ENCODE measurements at regions not wholly inside any gene's neighbourhood (a gene's known extent, or its start where the extent isn't known, plus 50 kb on each side); places are given as distances from the start of the nearest gene placed in this dataset.

GRCh38 chr2:12934146-12934756 is 217.5 kb downstream of the TRIB2 start:
- Histone ChIP-seq H3K36me3 (ENCODE audit: control insufficient read depth in 2 of 2, insufficient read depth in 2 of 2, low read length in 1 of 2) (no peaks in the 10 kb centered on the region), H3K4me2 (ENCODE audit: control insufficient read depth, insufficient read depth) (no peak overlapping the region), H4K20me1 (ENCODE audit: control insufficient read depth, insufficient read depth) (no peaks in the 10 kb centered on the region), H3K9ac (ENCODE audit: control insufficient read depth, insufficient read depth, low read length) (no peak overlapping the region), H3K79me2 (ENCODE audit: control insufficient read depth, insufficient read depth, low read length) (no peaks in the 10 kb centered on the region), H3K4me3 (no peak overlapping the region), H3K9me3 (replicated peaks; ENCODE audit: control insufficient read depth, insufficient read depth, low read length) (no peaks in the 10 kb centered on the region), H2AFZ (ENCODE audit: control insufficient read depth, low read depth, low read length) (no peak overlapping the region), H3K27me3 (replicated peaks in 1 of 2; ENCODE audit: control insufficient read depth in 2 of 2, insufficient read depth in 2 of 2, low read length in 1 of 2) (no peaks in the 10 kb centered on the region; a peak in 1 of 4 replicates), H3K4me1 (ENCODE audit: control insufficient read depth, insufficient read depth, low read length) (no peaks in the 10 kb centered on the region), H3K27ac (ENCODE audit: control insufficient read depth, insufficient read depth) (no peak overlapping the region)
- in situ Hi-C loops (cut with MboI), result no loop called here
- WGBS (ENCODE audit: insufficient coverage, insufficient replicate concordance, low lambda C conversion rate, missing lambda C conversion rate), result 14% methylated on average over 6 of the region's 6 CpGs
- ChIA-PET CTCF (interaction anchor here (0.9 to 5.3 kb wide), 3 partner anchors 33 to 1104 kb away, joined by 3 to 65 read pairs (median 22); no protein-coding TSS in a partner anchor), POLR2A (no interaction called here), SMC1A (ENCODE audit: uncharacterized antibody, unreplicated experiment) (no interaction called here), RAD21 (ENCODE audit: unreplicated experiment) (interaction anchor here (0.6 kb wide), 1 partner anchor 218 kb away, joined by 3 read pairs; the partner anchor contains the start of gene TRIB2)
- DNase-seq (ENCODE audit: low read depth, low spot score), result no peak
- FAIRE-seq, result no peak
- BruUV-seq (replicated peaks), result no TSS peak
- ATAC-seq, result no peak
- intact Hi-C loops (cut with micrococcal nuclease; ENCODE audit: unreplicated experiment), result no loop called here
- TF ChIP-seq MAX (IDR thresholded peaks at IDR 0.05; ENCODE audit: low read depth, low read length) (no peak), ATF7 (IDR thresholded peaks at IDR 0.05; ENCODE audit: low read depth) (no peak), JUNB (IDR thresholded peaks at IDR 0.05) (no peak), FOS (IDR thresholded peaks at IDR 0.05; ENCODE audit: borderline replicate concordance, extremely low read depth, insufficient read length) (no peak), ZNF687 (IDR thresholded peaks at IDR 0.05) (no peak), ZBTB4 (CRISPR knock-in tag; IDR thresholded peaks at IDR 0.05) (no peak), CTCF (IDR thresholded peaks at IDR 0.05 in 2 of 3, conservative IDR thresholded peaks at IDR 0.05 in 1 of 3; ENCODE audit: control insufficient read depth in 2 of 3, extremely low read depth in 1 of 3, insufficient read depth in 1 of 3, low read depth in 3 of 3, low read length in 3 of 3) (no peak), KDM1A (IDR thresholded peaks at IDR 0.05; ENCODE audit: borderline replicate concordance) (no peak), POU2F2 (IDR thresholded peaks at IDR 0.05; ENCODE audit: borderline replicate concordance, low read depth, low read length) (no peak), IRF4 (IDR thresholded peaks at IDR 0.05; ENCODE audit: low read depth, low read length) (no peak), PAX8 (IDR thresholded peaks at IDR 0.05) (no peak), NFYB (IDR thresholded peaks at IDR 0.05; ENCODE audit: insufficient read depth, low read depth, low read length) (no peak), FOXK2 (IDR thresholded peaks at IDR 0.05) (no peak)
